ENCODE measurements at regions not wholly inside any gene's neighbourhood (a gene's known extent, or its start where the extent isn't known, plus 50 kb on each side); places are given as distances from the start of the nearest gene placed in this dataset.

DNA sequence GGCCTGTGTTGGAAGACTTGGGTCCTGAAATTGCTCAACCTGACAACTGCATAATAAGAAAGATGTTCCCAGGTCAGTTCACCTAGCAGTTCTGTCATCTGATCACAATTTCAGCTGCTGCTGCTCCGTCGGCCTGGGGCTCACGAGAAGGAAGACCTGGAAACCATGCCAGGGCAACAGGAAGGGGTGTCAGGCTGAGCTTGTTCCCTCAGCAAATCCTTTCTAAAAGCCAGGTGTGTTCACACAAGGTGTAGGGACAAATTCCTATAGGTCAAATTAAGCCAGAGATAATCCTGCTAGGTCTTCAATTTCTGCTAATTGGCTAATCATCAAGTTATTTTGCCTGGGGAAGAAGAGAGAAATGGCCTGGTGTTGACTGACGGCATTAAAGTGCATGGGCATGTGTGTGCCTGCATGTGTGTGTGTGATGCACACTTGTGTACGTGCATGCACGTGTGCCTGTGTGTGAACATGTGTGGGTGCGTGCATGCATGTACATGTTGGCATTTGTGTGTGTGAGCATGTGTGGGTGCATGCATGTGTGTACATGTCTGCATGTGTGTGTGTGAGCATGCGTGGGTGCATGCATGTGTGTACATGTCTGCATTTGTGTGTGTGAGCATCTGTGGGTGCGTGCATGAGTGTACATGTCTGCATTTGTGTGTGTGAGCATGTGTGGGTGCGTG, 178.6 kb downstream of the TMEM18 start:
- no peaks in the 10 kb centered on the region for H3K9me3 Mint-ChIP-seq
- H3K4me1 Mint-ChIP-seq = peaks cover 5 to 9% of the 10 kb centered on the region in 2 donors
- DNase-seq = no peak
- peaks cover 1 to 17% (median 2%) of the 10 kb centered on the region in 3 donors for H3K27me3 Mint-ChIP-seq (ENCODE audit: low read depth in 3 of 3)
- no peak overlapping the region for H3K4me3 Mint-ChIP-seq
- H3K36me3 Mint-ChIP-seq = no peaks in the 10 kb centered on the region
- H3K27ac Mint-ChIP-seq = no peak overlapping the region

DNA sequence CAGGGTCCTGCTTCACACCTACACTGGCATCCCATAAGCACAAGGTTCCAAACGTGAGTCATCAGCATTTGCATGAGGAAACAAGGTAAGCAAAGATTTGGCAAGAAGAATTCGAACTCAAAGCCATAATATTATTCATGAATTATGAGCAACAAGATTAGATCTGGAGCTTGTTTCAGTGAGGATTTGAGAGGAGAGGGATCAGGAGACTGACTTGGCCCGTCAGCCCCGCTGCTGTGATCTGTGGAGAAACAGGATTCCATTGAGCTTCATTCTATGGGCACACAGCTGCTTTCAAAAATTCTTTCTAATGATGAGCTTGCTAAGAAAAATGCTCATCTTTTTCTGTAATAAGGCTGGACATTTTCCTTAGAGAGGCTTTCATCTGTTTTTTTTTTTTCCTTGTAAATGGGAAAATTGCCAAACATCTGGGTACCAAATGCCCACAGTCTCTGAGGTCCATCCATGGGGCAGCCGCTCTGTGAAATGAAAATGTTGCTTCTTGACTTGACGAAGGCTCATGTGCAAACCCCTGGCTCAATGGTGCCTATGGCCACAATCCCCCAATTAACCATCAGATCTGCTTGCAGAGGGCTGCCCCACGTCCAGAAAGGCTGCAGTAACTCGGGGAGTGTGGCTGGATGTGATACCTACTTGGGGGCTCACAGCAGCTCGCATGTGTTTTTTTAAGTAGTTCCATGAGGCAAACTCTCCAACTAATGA, 179.3 kb downstream of the TMEM18 start:
- H3K27me3 Mint-ChIP-seq (ENCODE audit: low read depth in 3 of 3) = peaks cover 1 to 19% (median 1%) of the 10 kb centered on the region in 3 donors
- H3K9me3 Mint-ChIP-seq = no peaks in the 10 kb centered on the region
- H3K27ac Mint-ChIP-seq = no peak overlapping the region
- no peak overlapping the region for H3K4me3 Mint-ChIP-seq
- H3K4me1 Mint-ChIP-seq = peaks cover 5 to 9% of the 10 kb centered on the region in 2 donors
- no peak for DNase-seq
- no peaks in the 10 kb centered on the region for H3K36me3 Mint-ChIP-seq

DNA sequence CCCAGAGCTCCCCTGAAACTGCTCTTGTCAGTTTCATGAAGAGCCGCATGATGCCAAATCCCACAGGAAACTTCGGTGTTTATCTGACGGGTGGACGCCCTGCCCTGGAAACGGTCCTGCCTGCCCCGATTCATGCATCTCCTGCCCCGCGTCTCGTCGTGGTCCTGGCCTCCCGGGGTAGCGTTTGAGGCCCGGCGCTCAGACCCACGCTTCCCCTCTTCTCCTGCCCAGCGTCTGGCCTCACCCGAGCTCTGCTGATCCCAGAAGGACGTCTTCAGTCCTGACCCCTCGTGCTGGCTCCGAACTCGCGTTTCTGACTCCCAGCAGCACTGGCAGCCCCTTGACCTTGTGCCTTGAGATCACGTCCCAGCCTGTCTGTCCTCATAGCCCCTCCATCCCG, 180.5 kb downstream of the TMEM18 start:
- peaks cover 0 to 14% (median 1%) of the 10 kb centered on the region in 3 donors for H3K27me3 Mint-ChIP-seq (ENCODE audit: low read depth in 3 of 3)
- peak overlapping the region in 1 of 6 donors; percentile 28 for H3K27ac Mint-ChIP-seq
- peaks cover 5 to 9% of the 10 kb centered on the region in 2 donors for H3K4me1 Mint-ChIP-seq

DNA sequence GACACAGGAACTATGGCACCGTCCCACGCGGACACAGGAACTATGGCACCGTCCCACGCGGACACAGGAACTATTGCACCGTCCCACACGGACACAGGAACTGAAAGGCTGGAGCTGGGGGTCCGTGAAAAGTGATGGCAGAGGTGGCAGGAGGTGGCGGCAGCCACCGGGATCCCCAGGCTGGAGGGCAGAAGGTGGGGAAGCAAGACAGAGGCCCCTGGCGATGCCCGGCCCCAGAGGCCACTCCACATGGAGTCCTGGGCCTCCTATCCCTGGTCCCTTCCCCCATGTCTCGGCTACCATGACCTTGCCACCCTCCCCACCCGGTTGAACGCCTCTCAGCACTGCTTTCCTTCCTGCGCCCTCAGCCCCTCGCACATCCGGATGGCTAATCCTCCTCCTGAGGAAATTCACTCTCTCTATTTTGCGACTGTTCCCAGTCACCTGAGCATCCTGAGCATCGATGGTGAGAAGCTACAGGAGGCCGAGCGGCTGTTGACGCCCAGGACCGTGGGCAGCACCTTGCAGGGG, 181.4 kb downstream of the TMEM18 start:
- peaks cover 0 to 14% (median 1%) of the 10 kb centered on the region in 3 donors for H3K27me3 Mint-ChIP-seq (ENCODE audit: low read depth in 3 of 3)
- peaks cover 5 to 9% of the 10 kb centered on the region in 2 donors for H3K4me1 Mint-ChIP-seq
- no peak for DNase-seq
- no peaks in the 10 kb centered on the region for H3K36me3 Mint-ChIP-seq
- H3K27ac Mint-ChIP-seq = no peak overlapping the region
- H3K9me3 Mint-ChIP-seq = no peaks in the 10 kb centered on the region
- no peak overlapping the region for H3K4me3 Mint-ChIP-seq

More for the DNA sequence above, 180.5 kb downstream of the TMEM18 start:
- no peak for DNase-seq
- Mint-ChIP-seq H3K9me3 (no peaks in the 10 kb centered on the region), H3K4me3 (no peak overlapping the region), H3K36me3 (no peaks in the 10 kb centered on the region)

DNA sequence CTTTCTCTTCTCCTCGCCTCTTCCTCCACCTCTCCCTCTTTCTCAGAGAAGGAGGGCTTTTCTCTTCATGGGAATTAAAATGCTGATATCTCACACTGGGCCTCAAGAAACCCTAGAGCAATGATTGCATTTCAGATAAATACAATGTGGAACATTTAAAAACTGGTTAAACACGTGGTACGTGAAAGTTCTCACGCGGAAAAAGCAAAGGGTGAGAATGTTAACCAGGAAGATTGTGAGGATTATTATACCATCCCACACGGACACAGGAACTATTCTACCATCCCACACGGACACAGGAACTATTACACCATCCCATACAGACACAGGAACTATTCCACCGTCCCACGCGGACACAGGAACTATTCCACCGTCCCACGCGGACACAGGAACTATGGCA, 182.4 kb downstream of the TMEM18 start:
- DNase-seq = no peak
- H3K9me3 Mint-ChIP-seq = no peaks in the 10 kb centered on the region
- no peak overlapping the region for H3K27ac Mint-ChIP-seq
- peaks cover 5 to 9% of the 10 kb centered on the region in 2 donors for H3K4me1 Mint-ChIP-seq
- H3K27me3 Mint-ChIP-seq (ENCODE audit: low read depth in 3 of 3) = peaks cover 0 to 10% (median 1%) of the 10 kb centered on the region in 3 donors
- H3K36me3 Mint-ChIP-seq = no peaks in the 10 kb centered on the region
- no peak overlapping the region for H3K4me3 Mint-ChIP-seq

DNA sequence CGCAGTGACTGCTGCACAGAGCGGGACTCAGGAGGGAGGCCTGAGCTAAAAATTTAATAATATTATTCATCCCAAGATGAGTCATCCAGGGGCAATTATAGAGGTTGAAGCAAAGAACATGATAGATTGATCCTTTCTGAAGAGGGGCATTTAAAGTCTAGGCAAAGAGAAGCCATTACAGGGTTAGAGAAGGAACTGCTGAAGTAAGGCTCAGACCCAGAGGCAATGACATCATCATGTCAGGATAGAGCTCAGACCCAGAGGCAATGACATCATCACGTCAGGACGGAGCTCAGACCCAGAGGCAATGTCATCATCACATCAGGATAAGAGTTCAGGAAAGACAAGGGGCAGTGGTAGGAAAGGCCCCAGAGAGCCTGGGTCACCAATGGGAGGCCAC, 184.0 kb downstream of the TMEM18 start:
- no peak for DNase-seq
- Mint-ChIP-seq H3K4me3 (no peak overlapping the region), H3K27ac (no peak overlapping the region), H3K36me3 (no peaks in the 10 kb centered on the region), H3K9me3 (no peaks in the 10 kb centered on the region), H3K4me1 (peaks cover 5 to 9% of the 10 kb centered on the region in 2 donors), H3K27me3 (ENCODE audit: low read depth in 3 of 3) (peaks cover 0 to 10% (median 6%) of the 10 kb centered on the region in 3 donors)

DNA sequence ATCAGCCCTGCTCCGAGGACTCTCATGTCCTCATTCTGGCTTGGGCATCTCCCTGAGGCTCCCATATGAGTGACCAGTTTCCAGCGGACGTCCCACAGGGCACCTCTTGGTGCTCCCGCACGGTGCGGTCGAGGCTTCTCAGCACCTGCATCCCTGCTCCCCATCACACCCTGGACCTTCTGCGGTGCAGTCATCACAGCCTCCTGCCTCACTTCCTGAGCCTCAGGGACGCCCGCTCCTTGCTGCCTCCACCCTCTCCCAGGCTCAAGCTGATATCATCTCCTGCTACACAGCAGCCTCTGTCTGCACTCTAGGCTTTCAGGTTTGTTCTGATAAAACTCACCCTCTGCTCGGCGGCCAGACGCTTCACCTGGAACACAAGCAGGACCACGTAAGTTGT, 185.0 kb downstream of the TMEM18 start:
- H3K27me3 Mint-ChIP-seq (ENCODE audit: low read depth in 3 of 3) = peaks cover 0 to 10% (median 6%) of the 10 kb centered on the region in 3 donors
- H3K27ac Mint-ChIP-seq = no peak overlapping the region
- H3K4me1 Mint-ChIP-seq = peaks cover 0 to 2% of the 10 kb centered on the region in 2 donors
- H3K4me3 Mint-ChIP-seq = no peak overlapping the region
- DNase-seq = no peak
- no peaks in the 10 kb centered on the region for H3K36me3 Mint-ChIP-seq
- H3K9me3 Mint-ChIP-seq = no peaks in the 10 kb centered on the region

DNA sequence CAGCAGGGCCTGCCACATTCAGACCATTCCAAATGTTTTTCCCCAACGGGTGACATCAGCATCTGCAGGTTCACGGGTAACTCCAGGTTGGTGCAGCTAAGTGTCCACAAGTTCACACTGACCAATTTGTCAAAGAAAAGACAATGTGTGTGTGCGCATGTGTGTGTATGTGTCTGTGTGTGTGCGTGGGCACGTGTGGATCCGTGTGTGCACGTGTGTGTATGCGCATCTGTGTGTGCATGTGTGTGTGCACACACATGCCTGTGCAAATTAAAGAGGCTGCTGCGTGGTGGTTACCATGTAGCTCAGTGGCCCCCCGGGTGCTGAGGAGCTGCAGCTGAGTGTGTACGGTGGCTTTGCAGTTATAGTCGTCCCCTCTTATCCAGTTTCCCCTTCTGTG, 187.4 kb downstream of the TMEM18 start:
- no peaks in the 10 kb centered on the region for H3K36me3 Mint-ChIP-seq
- H3K27me3 Mint-ChIP-seq (ENCODE audit: low read depth in 3 of 3) = peaks cover 6 to 8% (median 6%) of the 10 kb centered on the region in 3 donors
- no peak overlapping the region for H3K4me3 Mint-ChIP-seq
- no peaks in the 10 kb centered on the region for H3K4me1 Mint-ChIP-seq
- no peak overlapping the region for H3K27ac Mint-ChIP-seq
- DNase-seq = no peak
- no peaks in the 10 kb centered on the region for H3K9me3 Mint-ChIP-seq

DNA sequence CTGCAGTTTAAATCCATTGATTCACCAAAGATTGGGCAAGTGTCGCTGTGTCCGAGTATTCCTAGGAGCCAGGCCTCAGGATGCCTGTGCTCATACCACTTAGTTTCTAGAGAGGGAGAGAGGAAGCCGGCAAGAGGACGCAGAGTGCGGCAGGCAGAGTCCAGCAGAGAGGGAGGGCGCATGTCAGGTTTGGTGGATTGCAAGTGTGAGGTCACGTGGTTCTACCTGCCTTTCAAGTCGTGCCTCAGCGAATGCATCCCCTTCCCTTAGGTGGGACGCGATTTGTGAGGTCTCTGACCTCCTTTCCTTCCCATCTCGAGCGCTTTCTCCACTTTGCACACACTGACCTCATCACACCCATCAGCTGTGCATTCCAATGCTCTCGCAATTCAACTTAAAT, 188.1 kb downstream of the TMEM18 start:
- no peaks in the 10 kb centered on the region for H3K9me3 Mint-ChIP-seq
- H3K36me3 Mint-ChIP-seq = no peaks in the 10 kb centered on the region
- H3K27me3 Mint-ChIP-seq (ENCODE audit: low read depth in 3 of 3) = peaks cover 6 to 10% (median 6%) of the 10 kb centered on the region in 3 donors
- H3K4me1 Mint-ChIP-seq = no peaks in the 10 kb centered on the region
- no peak for DNase-seq
- H3K4me3 Mint-ChIP-seq = no peak overlapping the region
- no peak overlapping the region for H3K27ac Mint-ChIP-seq

DNA sequence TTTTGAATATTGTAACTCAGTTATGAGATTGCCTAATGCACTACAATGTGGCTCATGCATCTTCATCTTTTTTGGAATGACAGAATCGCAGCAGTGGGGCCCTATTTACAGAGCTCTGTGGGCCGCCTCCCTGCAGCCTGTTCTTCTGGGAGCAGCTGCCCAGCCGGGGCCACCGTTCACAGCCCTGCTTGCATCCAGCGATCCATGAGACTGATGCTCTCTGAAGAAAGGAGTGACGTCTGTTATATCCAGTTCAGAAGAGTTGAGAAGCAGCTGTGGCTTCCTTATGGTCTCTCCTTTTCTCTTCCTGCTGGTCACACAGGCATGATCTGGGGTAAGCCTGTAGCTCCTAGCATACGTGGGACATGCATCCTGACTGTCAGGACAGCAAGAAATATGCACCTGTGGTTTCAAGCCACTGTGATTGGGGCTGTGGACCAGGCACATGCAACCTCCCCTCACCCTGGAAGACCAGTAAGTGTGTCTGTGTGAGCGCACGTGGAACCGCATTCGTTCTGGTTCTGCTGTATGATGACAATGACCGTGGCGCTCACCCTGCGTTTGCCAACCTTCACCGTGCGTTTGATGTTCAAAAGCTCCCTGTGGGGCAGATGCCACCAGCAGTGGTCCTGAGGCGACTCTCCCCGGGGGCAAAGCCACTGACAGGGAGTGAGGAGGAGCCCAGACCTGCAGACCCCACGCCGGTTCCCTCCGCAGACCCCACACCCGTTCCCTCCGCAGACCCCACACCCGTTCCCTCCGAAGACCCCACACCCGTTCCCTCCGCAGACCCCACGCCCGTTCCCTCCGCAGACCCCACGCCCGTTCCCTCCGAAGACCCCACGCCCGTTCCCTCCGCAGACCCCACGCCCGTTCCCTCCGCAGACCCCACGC, 189.8 kb downstream of the TMEM18 start:
- Mint-ChIP-seq H3K4me3 (no peak overlapping the region), H3K4me1 (no peaks in the 10 kb centered on the region), H3K27ac (no peak overlapping the region), H3K27me3 (ENCODE audit: low read depth in 3 of 3) (peaks cover 6 to 8% (median 6%) of the 10 kb centered on the region in 3 donors), H3K9me3 (no peaks in the 10 kb centered on the region), H3K36me3 (no peaks in the 10 kb centered on the region)
- DNase-seq = no peak

DNA sequence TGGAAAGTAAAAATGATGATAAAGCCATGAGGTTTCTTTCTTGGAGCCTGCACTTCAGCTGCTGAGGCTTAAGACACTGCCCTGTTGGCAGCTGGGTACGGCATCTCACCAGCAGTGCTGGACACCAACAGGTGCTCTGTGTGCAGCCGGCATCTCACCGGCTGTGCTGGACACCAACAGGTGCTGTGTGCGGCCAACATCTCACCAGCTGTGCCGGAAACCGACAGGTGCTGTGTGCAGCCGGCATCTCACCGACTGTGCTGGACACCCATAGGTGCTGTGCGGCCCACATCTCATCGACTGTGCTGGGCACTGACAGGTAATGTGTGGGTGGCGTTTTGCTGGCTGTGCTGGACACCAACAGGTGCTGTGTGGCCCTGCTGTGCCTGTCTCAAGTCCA, 190.8 kb downstream of the TMEM18 start:
- Mint-ChIP-seq H3K9me3 (no peaks in the 10 kb centered on the region), H3K4me3 (no peak overlapping the region), H3K27me3 (ENCODE audit: low read depth in 3 of 3) (peaks cover 6 to 7% (median 6%) of the 10 kb centered on the region in 3 donors), H3K36me3 (no peaks in the 10 kb centered on the region), H3K4me1 (no peaks in the 10 kb centered on the region), H3K27ac (no peak overlapping the region)
- DNase-seq = no peak

DNA sequence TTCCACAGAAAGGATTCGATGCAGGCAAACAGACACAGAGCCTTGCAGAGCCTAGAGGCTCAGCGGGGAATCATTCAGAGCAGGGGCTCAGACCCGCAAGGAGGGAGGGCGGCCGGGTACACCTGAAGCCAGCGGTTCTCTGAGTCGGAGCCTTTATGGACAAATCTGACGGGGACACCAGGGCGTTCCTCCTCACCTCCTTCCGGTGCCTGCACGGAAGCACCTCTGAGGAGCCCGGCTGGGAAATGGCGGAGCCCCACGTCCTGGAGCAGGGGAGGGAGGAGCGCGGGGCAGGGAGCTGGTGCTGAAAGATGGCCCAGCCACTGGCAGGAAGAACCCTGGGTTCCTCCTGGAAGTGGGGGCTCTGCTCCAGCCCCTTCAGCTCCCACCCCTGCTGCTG, 193.5 kb upstream of the ALKAL2 start:
- peaks cover 0 to 10% (median 2%) of the 10 kb centered on the region in 3 donors for H3K27me3 Mint-ChIP-seq (ENCODE audit: low read depth in 3 of 3)
- no peak overlapping the region for H3K4me3 Mint-ChIP-seq
- no peak for DNase-seq
- no peaks in the 10 kb centered on the region for H3K9me3 Mint-ChIP-seq
- H3K4me1 Mint-ChIP-seq = no peaks in the 10 kb centered on the region
- no peak overlapping the region for H3K27ac Mint-ChIP-seq
- no peaks in the 10 kb centered on the region for H3K36me3 Mint-ChIP-seq

DNA sequence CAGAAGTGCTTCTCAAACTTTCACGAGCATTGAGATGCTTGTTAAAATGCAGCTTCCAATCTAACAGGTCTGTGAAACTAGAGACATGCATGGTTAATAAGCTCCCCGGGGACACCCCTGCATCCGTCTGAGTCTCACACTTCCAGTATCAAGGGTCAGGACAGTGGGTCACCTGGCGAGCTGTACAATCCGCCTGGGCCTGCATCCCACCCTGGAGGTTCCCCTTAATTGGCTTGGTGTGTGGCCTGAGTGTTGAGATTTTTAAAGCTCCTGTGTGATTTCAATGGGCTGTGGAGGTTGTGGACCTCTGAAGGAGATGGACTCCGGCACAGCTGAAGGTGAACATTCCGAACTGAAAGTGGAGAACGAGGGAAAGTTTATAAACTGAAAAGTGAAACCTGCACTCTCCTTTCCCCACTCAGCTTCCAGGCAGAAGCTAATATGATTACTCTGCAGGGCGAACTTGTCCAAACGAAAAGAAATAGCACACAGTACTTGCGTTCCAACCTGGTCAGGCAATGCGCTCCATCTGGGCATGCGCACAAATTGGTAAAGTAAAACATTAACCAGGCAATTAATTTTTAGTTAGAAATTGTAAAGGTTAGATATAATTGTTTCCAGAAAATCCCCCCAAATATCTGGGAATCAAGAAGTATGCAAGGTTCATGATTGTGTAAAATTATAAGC, 191.7 kb upstream of the ALKAL2 start:
- Mint-ChIP-seq H3K36me3 (peaks cover 0 to 4% (median 0%) of the 10 kb centered on the region in 3 donors), H3K9me3 (peaks cover 0 to 6% (median 2%) of the 10 kb centered on the region in 6 donors), H3K27ac (no peak overlapping the region), H3K4me3 (no peak overlapping the region), H3K27me3 (ENCODE audit: low read depth in 3 of 3) (peaks cover 0 to 7% (median 2%) of the 10 kb centered on the region in 3 donors), H3K4me1 (peaks cover 2 to 10% of the 10 kb centered on the region in 2 donors)
- no peak for DNase-seq
